C4-2B (cell line): ENCODE measurements at regions not wholly inside any gene's neighbourhood (a gene's known extent, or its start where the extent isn't known, plus 50 kb on each side); places are given as distances from the start of the nearest gene placed in this dataset.

Source experiments
- ZFX ChIP-seq: fragments of 450-650 bp; IDR thresholded peaks from 2 replicates; pipeline ENCODE4 v1.6.1; 2017
- TF ChIP-seq, protein P1 (sequence below): fragments of 450-650 bp; conservative IDR thresholded peaks from 2 replicates; pipeline ENCODE4 v1.5.1; 2017; ENCODE audit warnings: mild to moderate bottlenecking

DNA sequence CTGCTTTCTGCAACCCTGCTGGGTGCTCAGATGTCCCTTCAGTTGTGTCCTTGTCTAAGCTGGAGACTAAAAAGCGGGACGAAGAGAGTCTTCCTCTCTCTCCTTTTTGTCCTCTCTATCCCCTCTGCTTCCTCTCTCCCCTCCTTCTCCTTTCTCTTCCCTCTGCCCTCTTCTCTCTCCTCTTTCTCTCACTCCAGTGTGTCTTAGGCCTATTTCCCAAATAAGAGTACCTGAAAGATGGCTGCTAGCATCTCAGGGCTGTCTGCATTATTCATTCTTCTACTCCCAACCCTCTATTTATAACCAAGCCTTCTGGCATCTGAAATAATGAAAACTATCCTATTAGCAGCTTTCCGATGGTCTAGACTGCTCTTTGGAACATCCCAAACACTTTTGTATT is 729.8 kb downstream of the UQCRFS1 start:
- TF ChIP-seq, protein P1, sequence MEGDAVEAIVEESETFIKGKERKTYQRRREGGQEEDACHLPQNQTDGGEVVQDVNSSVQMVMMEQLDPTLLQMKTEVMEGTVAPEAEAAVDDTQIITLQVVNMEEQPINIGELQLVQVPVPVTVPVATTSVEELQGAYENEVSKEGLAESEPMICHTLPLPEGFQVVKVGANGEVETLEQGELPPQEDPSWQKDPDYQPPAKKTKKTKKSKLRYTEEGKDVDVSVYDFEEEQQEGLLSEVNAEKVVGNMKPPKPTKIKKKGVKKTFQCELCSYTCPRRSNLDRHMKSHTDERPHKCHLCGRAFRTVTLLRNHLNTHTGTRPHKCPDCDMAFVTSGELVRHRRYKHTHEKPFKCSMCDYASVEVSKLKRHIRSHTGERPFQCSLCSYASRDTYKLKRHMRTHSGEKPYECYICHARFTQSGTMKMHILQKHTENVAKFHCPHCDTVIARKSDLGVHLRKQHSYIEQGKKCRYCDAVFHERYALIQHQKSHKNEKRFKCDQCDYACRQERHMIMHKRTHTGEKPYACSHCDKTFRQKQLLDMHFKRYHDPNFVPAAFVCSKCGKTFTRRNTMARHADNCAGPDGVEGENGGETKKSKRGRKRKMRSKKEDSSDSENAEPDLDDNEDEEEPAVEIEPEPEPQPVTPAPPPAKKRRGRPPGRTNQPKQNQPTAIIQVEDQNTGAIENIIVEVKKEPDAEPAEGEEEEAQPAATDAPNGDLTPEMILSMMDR: no peak
- TF ChIP-seq ZFX: no peak
